GM12872 (cell line): ENCODE measurements at regions not wholly inside any gene's neighbourhood (a gene's known extent, or its start where the extent isn't known, plus 50 kb on each side); places are given as distances from the start of the nearest gene placed in this dataset.

Source experiments
- TF ChIP-seq, protein P1 (sequence below): IDR thresholded peaks from 3 replicates; pipeline ENCODE4 v1.5.1; 2011; ENCODE audit warnings: low read depth, mild to moderate bottlenecking, low read length, moderate library complexity; ENCODE audit not compliant: insufficient read depth

DNA sequence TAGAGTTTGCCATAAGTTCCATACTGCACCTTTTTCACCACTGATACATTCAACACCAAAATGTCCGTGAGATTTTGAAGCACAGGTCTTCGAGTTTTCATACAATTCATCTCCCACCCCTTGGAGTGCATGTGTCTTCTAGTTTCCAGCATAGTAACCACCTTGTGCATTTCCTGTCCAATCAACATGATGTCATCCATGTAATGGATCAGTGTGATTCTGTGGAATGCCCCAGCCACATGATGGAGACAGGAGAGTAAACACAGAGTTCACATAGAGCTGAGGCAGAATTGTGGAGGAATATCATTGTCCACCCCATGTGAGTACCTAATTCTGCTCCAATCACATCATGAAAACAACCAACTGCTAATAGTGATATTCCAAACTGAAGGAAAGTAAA lies 441.5 kb upstream of the CDH6 start:
- TF ChIP-seq, protein P1, sequence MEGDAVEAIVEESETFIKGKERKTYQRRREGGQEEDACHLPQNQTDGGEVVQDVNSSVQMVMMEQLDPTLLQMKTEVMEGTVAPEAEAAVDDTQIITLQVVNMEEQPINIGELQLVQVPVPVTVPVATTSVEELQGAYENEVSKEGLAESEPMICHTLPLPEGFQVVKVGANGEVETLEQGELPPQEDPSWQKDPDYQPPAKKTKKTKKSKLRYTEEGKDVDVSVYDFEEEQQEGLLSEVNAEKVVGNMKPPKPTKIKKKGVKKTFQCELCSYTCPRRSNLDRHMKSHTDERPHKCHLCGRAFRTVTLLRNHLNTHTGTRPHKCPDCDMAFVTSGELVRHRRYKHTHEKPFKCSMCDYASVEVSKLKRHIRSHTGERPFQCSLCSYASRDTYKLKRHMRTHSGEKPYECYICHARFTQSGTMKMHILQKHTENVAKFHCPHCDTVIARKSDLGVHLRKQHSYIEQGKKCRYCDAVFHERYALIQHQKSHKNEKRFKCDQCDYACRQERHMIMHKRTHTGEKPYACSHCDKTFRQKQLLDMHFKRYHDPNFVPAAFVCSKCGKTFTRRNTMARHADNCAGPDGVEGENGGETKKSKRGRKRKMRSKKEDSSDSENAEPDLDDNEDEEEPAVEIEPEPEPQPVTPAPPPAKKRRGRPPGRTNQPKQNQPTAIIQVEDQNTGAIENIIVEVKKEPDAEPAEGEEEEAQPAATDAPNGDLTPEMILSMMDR, result no peak

DNA sequence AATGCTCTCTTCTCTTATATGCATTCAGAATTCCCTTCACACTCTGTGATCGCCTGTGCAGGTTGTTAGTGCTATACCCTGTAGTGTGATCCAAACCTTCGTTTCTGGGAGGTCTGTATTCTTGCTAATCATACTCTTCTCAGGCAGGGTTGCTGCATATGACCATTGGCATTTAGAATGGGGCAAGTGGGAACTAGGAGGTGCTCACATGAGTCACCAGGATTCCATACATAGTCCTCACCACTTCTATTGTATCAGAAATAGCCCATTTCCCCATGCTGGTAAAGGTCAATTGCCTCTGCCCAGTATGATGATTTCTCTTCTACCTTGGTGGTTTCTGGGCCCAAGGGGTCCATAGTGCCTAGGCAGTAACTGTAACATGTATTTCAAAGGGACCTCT lies 443.5 kb upstream of the CDH6 start:
- TF ChIP-seq, protein P1, result no peak

DNA sequence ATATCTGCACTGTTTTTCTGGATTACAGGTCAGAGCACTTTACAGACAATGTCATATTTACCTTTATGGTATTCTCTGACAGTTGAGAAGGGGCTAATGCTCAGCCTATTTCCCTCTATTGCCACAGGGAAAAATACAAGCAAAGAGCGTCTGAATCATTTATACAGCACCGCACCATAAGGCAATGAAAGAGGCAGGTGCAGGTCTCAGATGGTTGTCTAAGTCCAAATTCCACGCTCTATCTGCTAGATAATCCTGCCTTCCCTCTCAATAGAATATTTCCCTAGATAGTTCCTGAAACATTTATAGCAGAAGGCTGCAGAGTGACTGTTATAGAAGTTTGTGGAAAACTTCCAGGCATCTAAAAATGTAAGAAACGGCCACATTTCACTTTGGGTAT lies 446.1 kb upstream of the CDH6 start:
- TF ChIP-seq, protein P1, result no peak

DNA sequence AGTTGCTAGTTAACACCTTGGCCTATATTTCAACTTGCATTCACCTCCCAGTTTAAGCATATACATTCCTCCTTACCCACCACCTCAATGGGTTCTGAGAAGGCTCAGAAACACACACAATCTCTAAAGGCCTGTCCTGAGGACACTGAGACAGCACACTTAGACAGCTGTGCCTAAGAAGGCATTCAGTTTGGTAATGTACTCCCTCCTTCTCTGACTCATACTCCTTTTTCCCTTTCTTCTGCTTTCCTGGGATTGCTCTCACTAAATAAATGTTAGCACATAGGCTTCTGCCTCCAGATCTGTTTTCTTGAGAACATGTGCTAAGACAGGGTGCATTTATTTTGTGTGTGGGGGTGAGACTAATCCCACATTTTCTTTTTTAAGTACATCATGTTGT lies 456.8 kb upstream of the CDH6 start:
- TF ChIP-seq, protein P1, result no peak

- TF ChIP-seq, protein P1, result no peak
These were observed 459.4 kb upstream of the CDH6 start for GRCh38 chr5:30734118-30734517.

DNA sequence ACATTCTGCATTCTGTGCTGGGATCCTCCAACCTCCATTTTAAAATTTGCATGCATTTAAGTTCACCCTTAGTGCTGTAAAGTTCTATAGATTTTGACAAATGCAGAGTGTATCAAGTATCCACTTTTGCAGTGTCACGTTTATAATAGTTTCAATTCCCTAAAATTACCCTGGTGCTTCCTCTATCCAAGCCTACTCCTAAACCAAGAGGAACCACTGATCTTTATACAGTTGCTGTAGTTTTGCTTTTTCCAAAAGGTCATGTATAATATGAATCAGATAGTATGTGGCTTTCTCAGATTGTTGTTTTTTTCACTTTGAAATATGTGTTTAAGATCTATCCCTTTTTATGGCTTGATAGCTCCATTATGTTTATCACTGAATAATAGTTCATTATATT lies 468.4 kb upstream of the CDH6 start:
- TF ChIP-seq, protein P1, result no peak

- TF ChIP-seq, protein P1, result no peak
These were observed 495.3 kb upstream of the CDH6 start for GRCh38 chr5:30698217-30698616.

- TF ChIP-seq, protein P1, result no peak
These were observed 500.2 kb upstream of the CDH6 start for GRCh38 chr5:30693326-30693725.
